ENCODE measurements at regions not wholly inside any gene's neighbourhood (a gene's known extent, or its start where the extent isn't known, plus 50 kb on each side); places are given as distances from the start of the nearest gene placed in this dataset.

DNA sequence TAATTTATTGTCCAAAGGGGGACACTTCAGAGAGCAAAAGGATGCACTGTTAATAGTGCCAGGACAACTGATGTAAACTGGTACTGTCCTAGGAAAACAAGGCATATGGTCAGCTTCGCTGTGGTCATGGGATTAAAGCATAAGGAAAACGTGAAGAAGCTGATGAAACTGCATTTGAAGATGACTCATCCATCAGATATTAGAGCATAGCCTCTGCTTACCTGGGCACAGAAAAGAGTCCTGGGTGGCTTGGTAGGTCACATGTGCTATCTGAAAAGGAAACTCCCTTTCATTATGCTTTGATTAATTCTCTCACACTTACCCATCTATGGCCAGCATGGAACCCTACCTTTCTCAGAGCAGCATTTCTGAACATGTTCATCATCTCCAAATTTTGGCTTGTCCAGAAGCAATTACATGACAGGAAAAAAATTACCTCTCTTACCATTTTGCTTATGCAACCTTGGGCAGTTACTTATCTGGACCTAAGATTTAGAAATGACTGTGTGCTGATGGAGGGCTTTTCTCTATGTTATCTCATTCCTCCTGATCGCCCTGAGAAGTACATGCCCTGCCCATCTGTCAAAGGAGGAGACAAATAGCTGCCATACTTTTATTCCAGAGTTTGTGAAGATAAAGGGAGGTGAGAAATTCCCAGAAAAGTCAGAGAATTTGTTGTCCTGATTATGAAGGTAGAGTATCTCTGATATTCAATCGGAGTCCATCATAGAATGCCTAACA lies 275.3 kb upstream of the SLC14A2 start:
- BruUV-seq (replicated peaks), result no TSS peak

More for the DNA sequence above, 275.3 kb upstream of the SLC14A2 start:
- no peak overlapping the region for H3K23ac ChIP-seq (ENCODE audit: low read depth, low read length)
- no peak overlapping the region for H2AK9ac ChIP-seq (replicated peaks; ENCODE audit: low read depth, low read length, poor library complexity)
- H4K20me1 ChIP-seq (ENCODE audit: insufficient read depth, low read length), result no peaks in the 10 kb centered on the region
- H3K9ac ChIP-seq (ENCODE audit: low read depth, low read length), result no peak overlapping the region
- TF ChIP-seq MAFK (IDR thresholded peaks at IDR 0.05; ENCODE audit: low read depth, low read length) (no peak), MXI1 (IDR thresholded peaks at IDR 0.05; ENCODE audit: borderline replicate concordance, low read depth, low read length) (no peak), RFX5 (IDR thresholded peaks at IDR 0.05; ENCODE audit: low read depth, low read length) (no peak), CEBPB (IDR thresholded peaks at IDR 0.05; ENCODE audit: low read depth, low read length) (no peak), RAD21 (IDR thresholded peaks at IDR 0.05; ENCODE audit: low read length) (no peak), RCOR1 (IDR thresholded peaks at IDR 0.05; ENCODE audit: insufficient replicate concordance, low read length) (no peak), POLR2A (IDR thresholded peaks at IDR 0.05; ENCODE audit: low read depth, low read length) (no peak), SMC3 (IDR thresholded peaks at IDR 0.05; ENCODE audit: low read depth, low read length) (no peak)
- TF ChIP-seq, protein P1, sequence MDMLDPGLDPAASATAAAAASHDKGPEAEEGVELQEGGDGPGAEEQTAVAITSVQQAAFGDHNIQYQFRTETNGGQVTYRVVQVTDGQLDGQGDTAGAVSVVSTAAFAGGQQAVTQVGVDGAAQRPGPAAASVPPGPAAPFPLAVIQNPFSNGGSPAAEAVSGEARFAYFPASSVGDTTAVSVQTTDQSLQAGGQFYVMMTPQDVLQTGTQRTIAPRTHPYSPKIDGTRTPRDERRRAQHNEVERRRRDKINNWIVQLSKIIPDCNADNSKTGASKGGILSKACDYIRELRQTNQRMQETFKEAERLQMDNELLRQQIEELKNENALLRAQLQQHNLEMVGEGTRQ (IDR thresholded peaks at IDR 0.05; ENCODE audit: low read depth, low read length), result no peak
- intact Hi-C loops (cut with micrococcal nuclease) (no loop called here), in situ Hi-C loops (cut with MboI; ENCODE audit: low sequenced_read_pairs) (no loop called here), dilution Hi-C loops (cut with HindIII; ENCODE audit: low sequenced_read_pairs, unreplicated experiment) (no loop called here)
- no peak overlapping the region for H3K27ac ChIP-seq (ENCODE audit: insufficient read depth, low read length)
- no peak overlapping the region for H2BK15ac ChIP-seq (ENCODE audit: low read depth, low read length)
- H4K5ac ChIP-seq (ENCODE audit: low read depth, low read length), result no peak overlapping the region
- POLR2A ChIA-PET (ENCODE audit: unreplicated experiment), result no interaction called here
- no peaks in the 10 kb centered on the region for H3K79me1 ChIP-seq (ENCODE audit: low read depth in 1 of 2, low read length in 2 of 2)
- DNase-seq (no peak), ATAC-seq (ENCODE audit: low read depth) (no peak)
- no peak overlapping the region for H3K18ac ChIP-seq (ENCODE audit: low read depth, low read length)
- no peaks in the 10 kb centered on the region for H3K9me1 ChIP-seq (ENCODE audit: insufficient read depth, low read length)
- no peak overlapping the region for H2AFZ ChIP-seq (replicated peaks; ENCODE audit: low read length, poor library complexity)
- no peak overlapping the region for H4K91ac ChIP-seq (ENCODE audit: insufficient read depth, low read depth, low read length)
- no peak overlapping the region for H4K8ac ChIP-seq (ENCODE audit: low read depth in 2 of 2, low read length in 2 of 2)
- no CpG with 5 or more reads among the region's 4 CpGs for WGBS, 2 experiments (ENCODE audit: extremely low coverage in 2 of 2, insufficient read length in 1 of 2)
- no peak overlapping the region for H3K4me2 ChIP-seq (ENCODE audit: low read depth, low read length)
- no peaks in the 10 kb centered on the region for H3K4me1 ChIP-seq (ENCODE audit: control insufficient read depth, insufficient read depth, low read length)
- H2BK5ac ChIP-seq (ENCODE audit: low read depth, low read length, poor library complexity, severe bottlenecking), result no peak overlapping the region
- H3K56ac ChIP-seq (ENCODE audit: extremely low read depth, insufficient read depth, low read length), result no peak overlapping the region
- no peaks in the 10 kb centered on the region for H3K36me3 ChIP-seq (ENCODE audit: control insufficient read depth, insufficient read depth, low read length)
- no peak overlapping the region for H3K14ac ChIP-seq (replicated peaks; ENCODE audit: low read depth, low read length)
- CTCF ChIA-PET, result no interaction called here
- H2BK120ac ChIP-seq (ENCODE audit: low read depth, low read length), result no peak overlapping the region
- peaks cover 9% of the 10 kb centered on the region for H3K27me3 ChIP-seq (ENCODE audit: control insufficient read depth, insufficient read depth, low read length)
- H3K9me3 ChIP-seq (ENCODE audit: control insufficient read depth, insufficient read depth, low read length), result no peaks in the 10 kb centered on the region
- H3K4ac ChIP-seq (ENCODE audit: low read depth, low read length), result no peak overlapping the region
- no peak overlapping the region for H3K4me3 ChIP-seq (ENCODE audit: insufficient read depth, low read depth, low read length)
- no peak overlapping the region for H2BK20ac ChIP-seq (ENCODE audit: low read depth, low read length)
- H2AK5ac ChIP-seq (ENCODE audit: low read depth, low read length), result no peak overlapping the region

Measured in IMR-90 (cell line).